ENCODE measurements at regions not wholly inside any gene's neighbourhood (a gene's known extent, or its start where the extent isn't known, plus 50 kb on each side); places are given as distances from the start of the nearest gene placed in this dataset.

DNA sequence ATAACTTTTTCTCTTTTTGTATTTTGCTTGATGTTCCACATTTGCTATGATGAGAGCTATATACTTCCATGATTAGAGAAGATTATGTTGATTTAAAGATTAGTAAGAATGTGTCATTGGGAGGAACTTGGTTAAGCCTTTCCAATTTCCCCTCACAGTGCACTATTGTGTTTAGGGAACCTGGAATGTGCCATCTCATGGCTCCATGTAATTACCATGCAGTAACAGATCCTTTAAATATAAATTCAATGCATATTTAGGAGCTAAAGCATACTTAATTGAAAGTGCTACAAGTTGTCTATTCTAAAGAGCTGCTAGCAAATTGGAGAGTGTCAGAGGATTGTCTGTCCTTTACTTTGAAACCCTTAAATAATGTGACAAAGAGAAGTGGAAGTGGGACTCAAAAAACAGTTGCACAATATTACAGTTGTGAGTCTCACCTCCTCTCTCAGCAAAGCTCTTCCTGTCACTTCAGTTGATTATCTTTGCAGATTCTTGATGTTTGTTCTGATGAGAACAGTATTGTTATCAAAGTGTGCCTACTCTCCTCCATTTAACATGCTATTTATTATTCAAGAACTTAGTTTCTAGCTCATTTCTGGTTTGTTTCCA lies 1162.7 kb upstream of the ZEB2 start:
- peak overlapping the region in 1 of 2 donors; percentile 46 for H3K27ac ChIP-seq
- H3K36me3 ChIP-seq: no peaks in the 10 kb centered on the region
- TF ChIP-seq, protein P1, sequence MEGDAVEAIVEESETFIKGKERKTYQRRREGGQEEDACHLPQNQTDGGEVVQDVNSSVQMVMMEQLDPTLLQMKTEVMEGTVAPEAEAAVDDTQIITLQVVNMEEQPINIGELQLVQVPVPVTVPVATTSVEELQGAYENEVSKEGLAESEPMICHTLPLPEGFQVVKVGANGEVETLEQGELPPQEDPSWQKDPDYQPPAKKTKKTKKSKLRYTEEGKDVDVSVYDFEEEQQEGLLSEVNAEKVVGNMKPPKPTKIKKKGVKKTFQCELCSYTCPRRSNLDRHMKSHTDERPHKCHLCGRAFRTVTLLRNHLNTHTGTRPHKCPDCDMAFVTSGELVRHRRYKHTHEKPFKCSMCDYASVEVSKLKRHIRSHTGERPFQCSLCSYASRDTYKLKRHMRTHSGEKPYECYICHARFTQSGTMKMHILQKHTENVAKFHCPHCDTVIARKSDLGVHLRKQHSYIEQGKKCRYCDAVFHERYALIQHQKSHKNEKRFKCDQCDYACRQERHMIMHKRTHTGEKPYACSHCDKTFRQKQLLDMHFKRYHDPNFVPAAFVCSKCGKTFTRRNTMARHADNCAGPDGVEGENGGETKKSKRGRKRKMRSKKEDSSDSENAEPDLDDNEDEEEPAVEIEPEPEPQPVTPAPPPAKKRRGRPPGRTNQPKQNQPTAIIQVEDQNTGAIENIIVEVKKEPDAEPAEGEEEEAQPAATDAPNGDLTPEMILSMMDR (IDR thresholded peaks at IDR 0.05): no peak
- ATAC-seq (no peak), DNase-seq (no peak)
- intact Hi-C loops (cut with DNase I): no loop called here
- no peaks in the 10 kb centered on the region for H3K9me3 ChIP-seq
- no peak overlapping the region for H3K4me3 ChIP-seq
- peaks cover 0 to 7% of the 10 kb centered on the region in 2 donors for H3K4me1 ChIP-seq
- no peaks in the 10 kb centered on the region for H3K27me3 ChIP-seq

DNA sequence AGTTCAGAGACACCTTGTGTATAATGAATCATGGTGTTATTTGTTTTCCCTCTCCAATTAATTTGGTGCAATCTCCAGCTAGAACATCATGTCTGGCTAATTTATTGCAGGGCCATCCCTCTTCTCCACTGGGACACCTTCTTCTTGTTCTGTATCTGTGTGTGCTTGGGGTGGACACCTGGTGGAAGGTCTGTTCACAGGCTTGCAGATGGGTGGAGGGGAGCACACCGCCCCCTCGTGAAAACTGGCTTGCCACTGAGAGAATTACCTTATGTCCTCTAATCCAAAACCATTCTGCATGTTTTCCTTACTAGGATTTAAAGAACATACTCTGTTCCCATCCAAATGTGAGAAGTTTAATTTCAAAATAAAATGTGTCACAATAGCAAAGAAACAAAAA lies 1160.4 kb upstream of the ZEB2 start:
- Histone ChIP-seq H3K27me3 (no peaks in the 10 kb centered on the region), H3K9me3 (no peaks in the 10 kb centered on the region), H3K4me1 (no peaks in the 10 kb centered on the region), H3K4me3 (no peak overlapping the region), H3K27ac (no peak overlapping the region), H3K36me3 (no peaks in the 10 kb centered on the region)
- TF ChIP-seq, protein P1 (IDR thresholded peaks at IDR 0.05): no peak
- intact Hi-C loops (cut with DNase I): no loop called here
- DNase-seq (no peak), ATAC-seq (no peak)

DNA sequence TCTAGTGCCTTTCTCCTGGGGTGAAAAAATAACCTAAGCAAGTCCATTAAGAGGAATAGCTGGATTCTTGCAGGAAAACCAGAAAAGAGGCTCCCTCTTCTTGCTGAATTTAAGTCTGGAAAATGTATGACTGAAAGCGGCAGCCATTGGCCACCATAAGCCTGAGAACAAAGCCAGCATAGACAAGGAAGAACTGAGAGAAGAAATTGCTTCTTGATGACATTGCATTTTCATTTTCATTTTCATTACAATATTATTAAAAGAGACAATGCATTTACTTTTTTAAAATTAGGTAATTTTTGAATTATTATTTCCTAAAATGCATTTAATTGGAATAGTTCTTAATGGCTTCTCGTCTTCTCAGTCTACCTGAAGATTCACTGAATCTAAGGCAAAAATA lies 1157.5 kb upstream of the ZEB2 start:
- DNase-seq (no peak), ATAC-seq (no peak)
- Histone ChIP-seq H3K36me3 (no peaks in the 10 kb centered on the region), H3K9me3 (no peaks in the 10 kb centered on the region), H3K4me3 (no peak overlapping the region), H3K27ac (no peak overlapping the region), H3K4me1 (no peaks in the 10 kb centered on the region), H3K27me3 (no peaks in the 10 kb centered on the region)
- intact Hi-C loops (cut with DNase I): no loop called here
- TF ChIP-seq, protein P1 (IDR thresholded peaks at IDR 0.05): no peak

DNA sequence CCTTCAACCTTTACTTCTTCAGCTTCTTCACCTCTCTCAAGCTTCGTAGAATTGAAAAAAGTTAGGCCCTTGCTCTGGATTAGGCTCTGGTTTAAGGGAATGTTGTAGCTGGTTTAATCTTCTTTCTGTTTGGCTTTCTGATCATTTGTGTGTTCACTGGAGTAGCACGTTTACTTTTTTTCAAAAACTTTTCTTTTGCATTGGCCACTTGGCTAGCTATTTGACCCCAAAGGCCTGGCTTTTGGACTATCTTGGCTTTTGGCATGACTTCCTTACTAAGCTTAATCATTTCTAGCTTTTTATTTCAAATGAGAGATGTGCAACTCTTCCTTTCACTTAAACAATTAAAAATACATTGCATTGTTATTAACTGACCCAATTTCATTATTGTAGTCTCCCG lies 1154.8 kb upstream of the ZEB2 start:
- H3K4me3 ChIP-seq: no peak overlapping the region
- ATAC-seq (no peak), DNase-seq (no peak)
- no peak overlapping the region for H3K27ac ChIP-seq
- H3K4me1 ChIP-seq: no peaks in the 10 kb centered on the region
- intact Hi-C loops (cut with DNase I): no loop called here
- TF ChIP-seq, protein P1 (IDR thresholded peaks at IDR 0.05): no peak
- H3K9me3 ChIP-seq: no peaks in the 10 kb centered on the region
- H3K36me3 ChIP-seq: no peaks in the 10 kb centered on the region
- H3K27me3 ChIP-seq: no peaks in the 10 kb centered on the region

DNA sequence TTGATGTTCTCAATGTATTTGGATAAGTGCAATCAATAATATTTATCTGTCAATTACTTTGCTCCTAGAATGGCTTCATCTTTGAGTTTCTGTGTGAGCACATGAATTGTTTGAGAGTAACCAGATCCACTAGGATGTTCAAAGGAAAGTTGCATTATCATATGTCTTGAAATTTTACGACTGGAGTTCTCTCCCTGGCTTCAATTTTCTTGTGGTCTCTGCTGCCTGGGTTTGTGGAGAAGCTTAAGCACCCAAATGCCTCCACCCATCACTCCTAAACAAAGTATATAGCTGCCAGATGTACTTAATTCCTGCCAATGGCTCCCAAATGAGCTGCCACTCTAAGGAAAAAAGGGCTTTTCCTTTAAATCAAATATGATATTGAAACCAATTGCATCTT lies 1149.4 kb upstream of the ZEB2 start:
- TF ChIP-seq, protein P1 (IDR thresholded peaks at IDR 0.05): no peak
- no peak for DNase-seq
- Histone ChIP-seq H3K27ac (no peak overlapping the region), H3K9me3 (no peaks in the 10 kb centered on the region), H3K36me3 (no peaks in the 10 kb centered on the region), H3K4me1 (no peaks in the 10 kb centered on the region), H3K27me3 (no peaks in the 10 kb centered on the region), H3K4me3 (no peak overlapping the region)
- ATAC-seq: no peak
- intact Hi-C loops (cut with DNase I): no loop called here

Measured in left lung (tissue), 4 donors.